Sigmoid colon (tissue), 4 donors: ENCODE measurements at regions not wholly inside any gene's neighbourhood (a gene's known extent, or its start where the extent isn't known, plus 50 kb on each side); places are given as distances from the start of the nearest gene placed in this dataset.

Experiments
- EP300 ChIP-seq, 4 donors: sonication (generic); formaldehyde crosslinking; IDR thresholded peaks; one replicate each; pipeline ENCODE4 v1.6.1; 2017; ENCODE audit warnings: antibody characterized with exemption in 4 of 4
- POLR2A ChIP-seq, 2 donors: fragments of 450-650 bp; IDR thresholded peaks; one replicate each; pipeline ENCODE4 v1.6.1; 2016; ENCODE audit warnings: antibody characterized with exemption in 2 of 2, mild to moderate bottlenecking in 2 of 2, moderate library complexity in 2 of 2
- POLR2AphosphoS5 ChIP-seq, 4 donors: sonication (generic); formaldehyde crosslinking; IDR thresholded peaks; one replicate each; pipeline ENCODE4 v1.6.1; 2017; ENCODE audit warnings: antibody characterized with exemption in 4 of 4
- TF ChIP-seq, protein P1 (sequence below), 4 experiments: fragments of 450-650 bp in 3 of 4; fragments of 200-600 bp in 1 of 4; IDR thresholded peaks; one replicate each; pipeline ENCODE4 v1.5.1; 2016 to 2019; ENCODE audit warnings: antibody characterized with exemption in 4 of 4, mild to moderate bottlenecking in 3 of 4, moderate library complexity in 2 of 4

DNA sequence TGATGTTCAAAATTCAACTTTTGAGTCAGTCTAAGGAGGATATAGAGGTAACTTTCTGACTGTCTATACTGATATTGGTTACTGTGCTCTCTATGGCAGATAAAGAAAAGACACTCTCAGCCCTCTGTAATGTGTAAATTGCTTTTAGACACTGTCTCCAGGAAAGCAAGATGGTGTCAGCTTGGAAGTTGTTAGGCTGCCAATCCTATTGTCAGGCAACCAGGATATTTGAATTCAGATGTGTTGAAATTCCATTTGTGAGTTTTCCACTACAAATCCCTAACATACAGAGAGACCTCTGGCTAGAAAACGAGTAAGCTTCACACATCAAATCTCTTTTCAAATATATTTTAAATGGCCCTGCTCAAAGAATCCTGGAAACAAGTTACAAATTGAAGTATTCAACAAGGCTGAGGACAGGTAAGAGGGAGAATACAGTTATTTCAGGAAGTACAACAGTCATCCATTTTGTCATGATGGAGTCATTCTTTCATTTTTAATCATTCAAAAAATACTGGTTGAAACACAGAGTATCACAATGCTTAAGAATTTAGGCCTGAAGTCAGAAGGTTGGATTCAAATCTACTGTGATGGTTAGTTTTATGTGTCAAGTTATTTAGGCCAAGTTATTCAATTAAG is 312.0 kb downstream of the OLFM4 start:
- no peak for TF ChIP-seq POLR2AphosphoS5 (IDR thresholded peaks at IDR 0.05)
- TF ChIP-seq, protein P1, sequence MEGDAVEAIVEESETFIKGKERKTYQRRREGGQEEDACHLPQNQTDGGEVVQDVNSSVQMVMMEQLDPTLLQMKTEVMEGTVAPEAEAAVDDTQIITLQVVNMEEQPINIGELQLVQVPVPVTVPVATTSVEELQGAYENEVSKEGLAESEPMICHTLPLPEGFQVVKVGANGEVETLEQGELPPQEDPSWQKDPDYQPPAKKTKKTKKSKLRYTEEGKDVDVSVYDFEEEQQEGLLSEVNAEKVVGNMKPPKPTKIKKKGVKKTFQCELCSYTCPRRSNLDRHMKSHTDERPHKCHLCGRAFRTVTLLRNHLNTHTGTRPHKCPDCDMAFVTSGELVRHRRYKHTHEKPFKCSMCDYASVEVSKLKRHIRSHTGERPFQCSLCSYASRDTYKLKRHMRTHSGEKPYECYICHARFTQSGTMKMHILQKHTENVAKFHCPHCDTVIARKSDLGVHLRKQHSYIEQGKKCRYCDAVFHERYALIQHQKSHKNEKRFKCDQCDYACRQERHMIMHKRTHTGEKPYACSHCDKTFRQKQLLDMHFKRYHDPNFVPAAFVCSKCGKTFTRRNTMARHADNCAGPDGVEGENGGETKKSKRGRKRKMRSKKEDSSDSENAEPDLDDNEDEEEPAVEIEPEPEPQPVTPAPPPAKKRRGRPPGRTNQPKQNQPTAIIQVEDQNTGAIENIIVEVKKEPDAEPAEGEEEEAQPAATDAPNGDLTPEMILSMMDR (IDR thresholded peaks at IDR 0.05), result no peak
- no peak for TF ChIP-seq EP300 (IDR thresholded peaks at IDR 0.05)
- TF ChIP-seq POLR2A (IDR thresholded peaks at IDR 0.05), result no peak
